HG03135 (cell line): ENCODE measurements at regions not wholly inside any gene's neighbourhood (a gene's known extent, or its start where the extent isn't known, plus 50 kb on each side); places are given as distances from the start of the nearest gene placed in this dataset.

ENCODE experiments used
- ATAC-seq: cut with Tn5 transposase; IDR thresholded peaks from one replicate; pipeline ENCODE4 v1.9.1; 2021; ENCODE audit warnings: mild to moderate bottlenecking, moderate library complexity; ENCODE audit not compliant: unreplicated experiment

GRCh38 chr9:81394881-81395675 lies 294.3 kb downstream of the TLE1 start:
- ATAC-seq, result no peak

DNA sequence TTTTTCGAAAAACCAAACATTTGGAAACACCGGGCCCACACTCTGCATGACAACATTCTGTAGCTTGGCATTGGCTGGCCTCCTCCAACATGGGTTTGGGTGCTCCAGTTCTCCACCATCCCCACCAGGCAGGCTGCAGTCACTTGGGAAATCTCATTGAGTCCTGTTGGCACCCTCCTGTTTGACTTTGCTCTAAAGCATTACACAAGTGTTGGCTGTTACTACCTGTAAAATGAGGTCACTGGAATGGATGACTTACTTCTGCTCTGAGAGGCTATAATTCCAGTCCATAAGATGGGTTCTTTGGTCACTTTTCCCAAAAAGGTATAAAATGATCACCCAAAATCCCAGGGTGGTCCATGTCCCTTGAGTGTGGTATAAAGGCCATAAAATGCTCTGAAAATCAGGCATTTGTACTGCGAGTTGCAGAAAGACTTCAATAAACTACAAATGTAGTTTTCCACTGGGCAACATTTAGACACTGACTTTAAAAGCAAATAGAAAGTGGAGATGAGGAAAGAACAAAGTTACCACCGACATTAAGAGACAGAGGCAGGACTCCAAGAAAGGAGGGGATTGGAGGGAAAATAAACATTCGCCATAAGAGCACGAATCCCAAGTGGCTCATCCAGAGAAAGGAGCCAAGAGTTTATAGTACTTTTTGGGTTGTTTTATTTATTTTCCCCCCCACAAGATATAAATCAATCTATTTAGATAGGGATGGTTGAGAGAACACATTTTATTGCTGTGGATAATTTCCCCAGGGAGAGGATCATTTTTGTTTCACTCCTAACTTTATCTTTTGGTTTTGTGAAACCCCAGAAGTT lies 295.1 kb downstream of the TLE1 start:
- no peak for ATAC-seq

- no peak for ATAC-seq
These were observed 297.9 kb downstream of the TLE1 start for GRCh38 chr9:81391457-81391825.

GRCh38 chr9:81390792-81391456 lies 298.4 kb downstream of the TLE1 start:
- no peak for ATAC-seq

- no peak for ATAC-seq
These were observed 299.8 kb downstream of the TLE1 start for GRCh38 chr9:81389569-81389993.

DNA sequence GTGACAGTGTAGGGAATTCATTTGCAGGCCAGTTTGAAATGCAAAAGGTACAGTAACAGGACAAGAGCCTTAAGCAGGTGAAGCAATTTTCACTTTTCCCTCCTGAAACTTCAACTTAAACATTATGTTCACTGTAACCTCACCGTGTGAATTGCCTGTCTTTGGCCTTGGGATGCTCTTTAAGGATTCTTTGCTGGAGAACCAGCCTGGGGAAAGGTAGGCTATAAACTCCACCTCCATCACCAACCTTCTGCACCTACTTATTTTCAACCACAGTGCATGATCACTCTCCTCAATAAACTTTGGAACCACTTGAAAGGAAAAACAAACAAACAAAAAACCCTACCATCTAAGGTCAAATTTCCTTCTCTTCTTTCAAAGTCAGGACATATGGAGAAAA lies 300.5 kb downstream of the TLE1 start:
- ATAC-seq, result no peak

DNA sequence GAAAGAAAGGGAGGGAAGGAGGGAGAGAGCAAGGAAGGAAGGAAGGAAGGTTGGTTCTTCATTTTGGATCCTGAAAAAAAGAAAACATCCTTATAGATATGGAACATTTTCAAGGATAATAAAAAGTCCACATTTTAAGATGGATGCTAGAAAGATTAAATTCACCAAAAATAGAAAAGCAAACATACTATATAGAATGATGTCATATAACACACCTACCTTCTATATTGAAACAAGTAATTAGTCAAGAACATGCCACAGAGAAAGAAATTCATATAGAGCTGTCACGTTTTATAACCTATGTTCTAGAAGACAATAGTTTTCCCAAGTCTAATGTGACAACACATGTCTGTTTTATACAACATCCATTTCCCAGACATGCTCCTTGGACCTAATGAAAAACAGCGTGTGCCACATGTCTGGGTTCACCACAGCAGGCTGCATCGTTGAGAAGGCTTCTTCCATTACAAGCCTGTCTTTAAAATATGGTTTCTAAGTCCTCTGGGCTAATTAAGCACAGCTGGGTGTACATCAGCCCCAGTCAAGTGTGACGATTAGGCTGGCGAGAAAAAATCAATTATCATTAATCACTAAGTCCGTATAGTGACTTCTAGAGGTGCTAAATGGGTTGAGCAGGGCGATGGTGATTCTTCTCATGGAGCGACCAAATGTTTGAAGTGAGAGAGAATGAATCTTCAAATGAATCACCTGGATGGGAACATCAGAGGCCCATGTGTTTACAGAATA lies 301.8 kb downstream of the TLE1 start:
- ATAC-seq, result no peak

DNA sequence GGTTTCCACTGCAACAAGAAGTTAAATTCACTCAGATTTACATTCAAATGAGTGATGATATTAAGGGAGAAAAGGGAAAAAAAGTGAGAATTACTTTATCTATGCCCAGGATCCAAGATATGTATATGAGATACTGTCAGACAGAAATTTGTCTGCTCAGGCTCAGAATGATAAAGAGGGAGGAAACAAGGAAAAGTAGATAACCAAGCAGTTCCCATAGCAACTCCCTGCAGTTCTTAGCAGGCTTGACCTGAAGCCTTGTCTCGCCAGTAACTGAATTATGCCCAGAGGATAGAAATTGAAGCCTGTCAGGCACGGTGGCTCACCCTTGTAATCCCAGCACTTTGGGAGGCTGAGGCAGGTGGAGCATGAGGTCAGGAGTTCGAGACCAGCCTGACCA lies 304.4 kb downstream of the TLE1 start:
- ATAC-seq, result no peak

DNA sequence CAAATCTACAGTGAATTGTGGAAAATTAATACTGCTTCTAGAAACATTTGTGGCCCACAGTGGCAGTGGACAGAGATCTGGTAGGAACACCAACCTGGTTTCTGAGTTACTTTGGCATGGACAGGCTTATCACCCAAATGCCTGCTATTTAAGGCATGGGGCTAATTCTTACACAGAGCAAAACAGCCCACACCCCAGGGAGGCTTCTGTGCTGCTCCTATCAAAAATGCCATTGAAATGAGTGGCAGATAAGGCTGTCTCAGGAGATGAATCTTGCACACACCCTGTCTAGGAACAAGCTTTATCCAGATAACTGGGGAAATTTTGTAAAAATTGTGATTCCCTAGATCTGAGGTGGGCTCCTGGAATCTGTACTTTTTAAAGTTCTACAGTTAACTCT lies 307.1 kb downstream of the TLE1 start:
- no peak for ATAC-seq

GRCh38 chr9:81381694-81382093 lies 307.7 kb downstream of the TLE1 start:
- ATAC-seq, result no peak

- ATAC-seq, result no peak
These were observed 308.6 kb downstream of the TLE1 start for GRCh38 chr9:81380504-81381359.

DNA sequence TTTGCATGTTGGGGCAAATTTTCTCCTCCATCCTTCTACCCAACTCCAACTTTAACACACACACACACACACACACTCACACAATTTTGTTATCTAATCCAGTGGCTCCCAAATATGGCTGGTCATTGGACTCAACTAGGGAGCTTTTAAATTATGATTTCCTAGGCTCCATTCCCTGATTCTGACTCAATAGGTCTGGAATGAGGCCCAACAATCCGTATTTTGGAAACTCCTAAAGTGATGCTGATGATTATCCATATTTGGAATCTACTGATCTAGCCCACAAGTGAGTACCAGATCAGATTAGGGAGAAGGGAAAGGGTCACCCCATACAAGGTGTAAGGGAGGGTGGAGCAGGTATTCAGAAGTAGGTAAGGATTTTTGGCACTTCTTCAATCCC lies 309.7 kb downstream of the TLE1 start:
- no peak for ATAC-seq

DNA sequence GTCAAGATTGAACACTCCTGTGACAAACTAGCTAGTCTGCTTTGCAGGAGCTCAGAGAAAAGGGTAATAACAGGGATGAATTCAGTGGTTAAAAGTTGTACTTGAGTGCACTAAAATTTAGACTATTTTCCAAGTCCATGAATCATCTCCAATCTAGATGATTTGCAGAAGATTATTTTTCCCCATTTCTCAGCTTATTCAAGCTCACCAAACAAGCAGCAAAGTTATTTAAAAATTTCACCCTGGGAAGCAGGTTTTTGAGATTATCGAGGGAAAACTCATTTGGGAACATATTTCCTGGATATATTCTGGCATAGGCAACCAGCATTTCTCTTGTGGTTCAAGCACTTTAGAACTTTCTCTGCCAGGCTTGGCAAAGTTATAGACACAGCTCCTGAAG lies 311.4 kb downstream of the TLE1 start:
- no peak for ATAC-seq

DNA sequence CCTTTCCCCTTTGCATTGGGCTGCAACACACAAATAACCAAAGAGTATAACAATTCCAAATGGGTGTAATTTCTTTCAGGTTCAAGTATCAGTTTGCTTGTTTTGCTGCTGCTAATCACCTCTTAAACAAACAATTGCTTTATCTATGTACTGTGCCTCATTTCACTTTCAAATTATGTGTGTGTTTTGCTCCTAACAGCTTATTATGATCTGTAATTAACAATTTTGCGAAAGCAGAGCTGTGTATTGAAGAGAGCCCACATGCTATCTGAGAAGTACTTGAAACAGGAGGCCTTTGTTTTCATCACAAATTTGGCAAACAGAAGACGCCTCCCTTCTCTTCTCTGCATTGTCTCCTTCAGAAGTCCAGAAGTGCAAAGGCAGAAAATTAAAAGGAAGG lies 312.0 kb downstream of the TLE1 start:
- ATAC-seq, result no peak

DNA sequence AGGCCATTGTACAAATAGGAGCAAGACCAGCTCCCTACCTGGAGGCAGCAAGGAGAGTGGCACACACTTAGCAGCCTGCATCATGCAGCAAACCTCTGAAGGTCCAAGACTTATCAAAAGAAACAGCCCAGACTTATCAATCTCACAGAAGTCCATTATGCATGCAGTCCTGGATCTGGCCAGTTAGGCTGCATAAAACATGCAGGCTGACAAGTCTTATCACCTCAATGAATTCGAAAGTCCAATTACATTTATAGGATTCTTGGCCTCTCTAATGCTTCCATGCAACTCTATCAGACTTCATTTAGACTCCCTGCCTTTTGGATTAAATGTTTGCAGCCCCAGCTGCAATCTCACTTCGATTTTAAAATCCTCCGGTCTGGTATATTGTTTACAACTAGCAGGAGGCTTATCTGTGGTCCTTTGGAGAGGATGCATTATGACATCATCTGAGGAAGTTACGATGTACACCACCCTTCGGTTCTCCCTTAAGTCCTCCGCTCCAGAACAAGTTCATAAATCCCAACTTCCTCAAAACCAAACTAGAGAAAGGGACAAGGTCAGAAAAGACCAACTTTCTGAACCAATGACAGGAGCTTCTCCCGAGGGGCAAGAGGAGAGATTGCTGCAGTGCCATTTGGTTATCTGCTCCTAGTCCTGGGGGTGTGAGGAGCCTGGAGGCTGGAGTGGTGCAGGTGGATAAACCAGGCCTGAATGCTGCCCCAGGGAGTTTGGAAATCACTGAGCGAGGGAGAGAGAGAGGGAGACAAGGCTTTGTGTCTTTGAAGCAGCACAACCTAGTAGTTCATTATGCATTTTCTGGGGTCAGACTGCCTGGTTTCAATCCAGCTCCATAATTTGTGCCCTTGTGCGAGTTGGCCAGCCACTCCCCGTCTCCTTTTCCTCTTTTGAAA lies 313.9 kb downstream of the TLE1 start:
- ATAC-seq, result no peak

GRCh38 chr9:81374459-81375186 lies 314.7 kb downstream of the TLE1 start:
- ATAC-seq, result no peak

DNA sequence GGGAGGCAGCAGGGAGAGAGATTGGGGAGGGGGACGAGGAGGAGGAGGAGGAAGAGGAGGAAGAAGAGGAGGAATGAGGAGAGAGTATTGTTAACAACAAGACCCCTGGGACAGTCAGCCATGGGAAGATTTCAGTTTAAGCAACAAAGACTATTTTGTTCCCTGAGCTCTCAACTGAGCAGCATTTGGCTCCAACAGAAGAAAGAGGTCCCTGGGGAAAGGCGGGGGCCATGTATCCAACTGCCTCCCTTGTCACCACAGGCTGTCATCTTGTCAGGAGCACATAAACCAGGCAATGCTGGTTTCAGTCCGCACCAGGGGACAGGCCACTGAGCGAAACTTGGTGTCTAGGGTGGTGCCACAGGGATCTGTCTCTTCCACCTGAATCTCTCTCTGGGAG lies 316.1 kb downstream of the TLE1 start:
- no peak for ATAC-seq

DNA sequence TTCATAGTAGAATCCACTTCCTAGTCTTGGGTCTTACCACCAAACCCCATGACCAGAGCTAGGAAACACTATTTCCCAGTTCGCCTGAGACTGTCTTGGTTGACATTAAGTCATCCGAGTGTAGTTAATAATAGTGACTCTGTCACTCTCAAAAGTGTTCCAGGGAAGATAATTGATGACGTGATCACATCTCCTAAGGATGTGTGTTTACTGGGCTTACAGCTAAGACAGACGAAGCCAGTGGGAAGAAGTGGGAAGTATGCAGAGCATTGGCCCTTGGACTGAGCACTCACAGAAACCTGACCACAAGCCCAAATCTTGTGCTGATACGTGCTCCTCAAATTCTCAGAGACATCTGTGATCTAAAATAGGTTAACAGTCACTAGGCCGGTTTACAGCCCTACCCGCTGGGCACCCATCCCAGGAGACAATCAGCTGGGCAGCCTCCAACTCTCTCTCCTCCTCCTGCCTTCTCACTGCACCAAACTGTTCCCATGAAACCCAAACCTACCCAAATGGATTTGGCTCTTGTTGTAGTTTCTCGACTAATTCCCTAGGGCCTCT lies 316.6 kb downstream of the TLE1 start:
- ATAC-seq, result no peak
